ENCODE measurements at regions not wholly inside any gene's neighbourhood (a gene's known extent, or its start where the extent isn't known, plus 50 kb on each side); places are given as distances from the start of the nearest gene placed in this dataset.

- TF ChIP-seq CTCF (conservative IDR thresholded peaks at IDR 0.05; ENCODE audit: low read length) (no peak), EZH2phosphoT487 (IDR thresholded peaks at IDR 0.05; ENCODE audit: borderline replicate concordance, low read depth, low read length) (no peak)
Observed at GRCh38 chr12:91663310-91663709, 480.7 kb upstream of the DCN start.
